GM19351 (cell line): ENCODE measurements at regions not wholly inside any gene's neighbourhood (a gene's known extent, or its start where the extent isn't known, plus 50 kb on each side); places are given as distances from the start of the nearest gene placed in this dataset.

Experiments
- ATAC-seq: cut with Tn5 transposase; IDR thresholded peaks from one replicate; pipeline ENCODE4 v1.9.1; 2021; ENCODE audit warnings: mild to moderate bottlenecking, moderate library complexity; ENCODE audit not compliant: unreplicated experiment

DNA sequence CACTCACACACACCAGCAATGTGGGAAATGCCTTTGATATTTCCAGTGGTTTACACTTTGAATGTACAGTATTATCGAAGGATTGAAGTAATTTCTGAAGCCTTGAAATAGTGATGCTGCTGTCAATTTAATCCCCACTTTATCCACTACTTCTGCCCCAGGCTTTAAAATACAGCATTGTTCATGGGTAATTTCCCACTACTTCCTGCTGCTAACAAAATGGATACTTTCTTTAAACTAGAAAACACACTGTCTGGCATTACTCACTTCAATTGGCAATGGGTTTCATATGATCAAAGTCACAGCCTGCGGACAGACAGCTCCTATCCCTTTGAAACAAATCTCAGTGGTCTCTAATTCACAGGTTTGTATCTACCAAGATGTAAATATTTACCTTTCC lies 292.2 kb downstream of the CDH11 start:
- no peak for ATAC-seq

- no peak for ATAC-seq
Measured at GRCh38 chr16:64826374-64826773, 295.5 kb downstream of the CDH11 start.

- no peak for ATAC-seq
Measured at GRCh38 chr16:64823481-64824075, 298.3 kb downstream of the CDH11 start.

DNA sequence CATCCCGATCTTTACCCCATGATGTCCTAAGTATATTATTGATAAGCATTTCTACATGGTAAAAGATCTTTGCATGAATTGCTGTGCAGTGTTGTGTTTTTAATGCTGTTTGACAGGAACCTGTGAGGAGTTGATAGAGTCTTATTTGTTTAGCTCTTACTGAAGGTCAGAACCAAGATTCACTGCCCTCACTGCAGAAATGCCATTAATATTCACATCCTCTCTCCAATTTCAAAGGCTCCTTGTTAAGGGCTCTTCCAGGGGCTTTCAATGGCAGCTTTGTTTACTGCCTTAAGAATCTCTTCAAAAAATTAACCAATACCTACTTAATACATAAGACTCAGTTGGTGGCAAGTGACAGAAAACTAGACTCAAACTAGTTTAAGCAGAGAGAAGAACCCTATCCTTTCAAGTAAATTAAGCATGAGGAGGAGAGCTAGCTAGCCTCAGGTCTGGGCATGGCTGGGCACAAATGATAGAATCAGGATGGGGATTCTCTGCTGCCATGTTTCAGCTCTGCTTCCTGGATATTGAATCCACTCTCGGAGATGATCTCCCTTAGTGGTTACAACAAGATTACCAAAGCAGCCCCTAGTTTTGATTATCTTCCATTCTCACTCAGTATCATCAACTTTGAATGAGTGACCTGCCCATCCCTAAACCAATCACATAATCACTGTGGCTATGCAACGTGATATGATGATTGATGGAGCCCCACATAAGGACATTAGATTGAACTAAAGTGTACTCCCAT lies 311.8 kb downstream of the CDH11 start:
- ATAC-seq: no peak

DNA sequence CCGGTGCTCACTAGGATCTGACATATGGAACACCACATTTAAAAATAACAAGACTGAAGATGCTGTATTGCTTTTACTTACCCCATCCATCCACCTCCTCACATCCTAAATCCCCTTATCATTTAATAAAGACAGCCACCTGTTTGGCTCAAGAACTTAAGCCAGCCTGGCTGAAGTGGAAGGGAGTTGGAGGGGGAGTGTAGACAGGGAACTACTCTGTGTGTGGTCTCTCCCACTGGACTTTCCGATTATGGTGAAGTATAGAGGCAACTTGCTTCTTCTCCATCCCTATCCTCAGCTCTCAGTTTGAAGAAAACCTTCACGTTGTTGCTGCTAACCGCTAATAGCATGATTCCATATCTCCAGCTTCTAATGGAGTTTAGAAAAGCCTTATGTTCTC lies 313.4 kb downstream of the CDH11 start:
- no peak for ATAC-seq

DNA sequence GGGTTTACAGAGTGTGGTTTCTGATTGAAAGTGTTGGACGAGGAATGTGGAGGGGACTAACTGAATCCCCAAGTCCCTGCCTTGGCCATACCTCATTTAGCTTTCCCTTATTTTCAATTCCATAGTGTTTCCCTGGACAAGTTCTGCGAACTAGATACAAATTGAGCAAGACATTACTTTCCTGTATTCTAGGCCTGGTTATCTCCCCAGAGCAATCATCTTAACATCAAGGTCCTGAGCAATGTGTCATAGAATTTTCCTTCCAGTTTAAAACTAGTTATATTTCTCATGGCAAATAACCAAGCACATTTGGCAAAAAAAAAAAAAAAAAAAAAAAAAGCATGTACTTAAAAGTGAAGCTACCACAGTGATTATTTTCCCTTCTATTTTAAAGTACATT lies 330.1 kb downstream of the CDH11 start:
- ATAC-seq: no peak

DNA sequence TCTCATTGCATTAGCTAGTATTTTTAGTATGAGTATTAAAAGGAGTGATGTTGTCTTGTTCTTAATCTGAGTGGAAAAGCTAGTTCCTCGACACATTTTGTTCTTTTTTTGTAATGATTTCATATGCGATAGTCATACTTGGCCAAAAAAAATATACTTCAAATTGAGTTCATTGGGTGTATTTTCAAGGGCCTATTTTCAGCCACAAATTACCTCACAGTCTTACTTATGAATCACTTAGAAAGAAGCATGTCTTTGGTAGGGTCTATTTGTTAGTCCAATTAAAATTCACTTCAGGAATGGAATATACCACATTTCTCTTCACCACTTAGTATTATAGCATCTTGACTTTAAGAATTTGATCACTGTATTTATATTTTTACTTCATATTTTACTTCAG lies 337.2 kb downstream of the CDH11 start:
- no peak for ATAC-seq

- no peak for ATAC-seq
Measured at GRCh38 chr16:64782484-64782883, 339.4 kb downstream of the CDH11 start.

- ATAC-seq: no peak
Measured at GRCh38 chr16:64780445-64780844, 341.4 kb downstream of the CDH11 start.

DNA sequence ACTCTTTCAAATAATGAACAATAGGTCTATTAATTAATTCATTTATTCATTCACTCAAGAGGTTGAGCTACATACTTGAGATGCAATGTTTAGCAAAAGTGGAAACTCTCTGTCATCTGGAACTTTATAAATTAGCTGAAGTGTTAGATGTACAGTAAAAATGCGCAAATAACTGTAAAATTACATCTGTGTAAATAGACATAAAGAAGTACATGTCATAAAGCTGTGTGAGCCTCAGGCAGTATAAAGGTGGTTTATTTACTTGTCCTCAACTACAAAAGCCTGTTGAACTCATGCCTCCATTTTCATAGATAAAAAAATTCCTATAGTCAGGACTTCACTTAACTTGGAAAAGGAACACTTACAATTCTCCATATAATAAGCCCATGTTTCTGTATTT lies 343.1 kb downstream of the CDH11 start:
- ATAC-seq: no peak

DNA sequence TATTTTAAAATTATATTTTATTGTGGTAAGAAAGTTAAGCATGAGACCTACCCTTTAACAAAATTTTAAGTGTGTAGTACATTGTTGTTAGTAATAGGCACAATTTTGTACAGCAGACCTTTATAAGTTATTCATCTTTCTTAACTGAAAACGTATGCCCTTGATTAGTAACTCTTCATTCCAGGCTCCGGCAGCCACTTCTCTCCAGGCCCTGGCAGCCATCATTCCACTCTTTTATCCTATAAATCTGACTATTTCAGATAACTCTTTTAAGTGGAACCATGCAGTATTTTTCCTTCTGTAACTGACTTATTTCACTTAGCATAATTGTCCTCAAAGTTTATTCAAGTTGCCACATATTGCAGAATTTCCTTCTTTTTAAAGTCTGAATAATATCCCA lies 348.2 kb downstream of the CDH11 start:
- no peak for ATAC-seq

DNA sequence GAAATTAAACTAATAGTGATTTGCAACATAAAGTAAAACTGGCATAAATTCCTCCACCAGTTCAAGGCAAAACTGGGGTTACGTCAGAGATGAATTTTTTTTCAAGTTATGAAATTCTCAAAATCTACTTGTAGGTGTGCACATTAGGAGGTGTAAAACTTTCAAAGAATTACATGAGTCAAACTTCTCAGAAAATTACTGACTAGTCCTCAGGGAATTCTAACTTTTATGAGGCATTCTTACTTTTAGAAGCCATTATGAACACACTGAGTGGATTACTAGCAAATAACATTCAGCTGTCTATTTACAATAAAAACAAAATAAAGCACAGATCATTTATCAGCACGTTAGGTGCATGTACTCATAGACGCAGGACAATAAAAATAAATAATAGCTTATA lies 348.7 kb downstream of the CDH11 start:
- no peak for ATAC-seq

DNA sequence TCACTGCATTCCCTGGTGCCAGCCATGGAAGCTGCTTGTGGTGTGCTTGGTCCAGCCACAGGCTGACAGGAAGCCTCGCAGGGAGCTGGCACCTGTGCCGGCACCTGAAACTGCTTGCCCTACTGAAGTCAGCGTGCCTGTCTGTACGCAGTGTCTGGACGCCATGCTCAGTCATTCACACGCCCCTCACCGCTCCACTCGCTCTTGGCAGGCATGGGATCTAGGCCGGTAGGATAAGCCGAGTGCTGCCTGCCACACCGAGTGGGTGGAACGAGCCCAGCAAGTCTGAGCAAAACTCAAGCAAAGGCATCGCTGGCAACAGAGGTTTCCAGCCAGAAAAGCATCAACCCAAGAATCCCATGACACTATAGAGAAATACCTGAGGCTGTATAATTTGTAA lies 350.6 kb downstream of the CDH11 start:
- ATAC-seq: no peak

DNA sequence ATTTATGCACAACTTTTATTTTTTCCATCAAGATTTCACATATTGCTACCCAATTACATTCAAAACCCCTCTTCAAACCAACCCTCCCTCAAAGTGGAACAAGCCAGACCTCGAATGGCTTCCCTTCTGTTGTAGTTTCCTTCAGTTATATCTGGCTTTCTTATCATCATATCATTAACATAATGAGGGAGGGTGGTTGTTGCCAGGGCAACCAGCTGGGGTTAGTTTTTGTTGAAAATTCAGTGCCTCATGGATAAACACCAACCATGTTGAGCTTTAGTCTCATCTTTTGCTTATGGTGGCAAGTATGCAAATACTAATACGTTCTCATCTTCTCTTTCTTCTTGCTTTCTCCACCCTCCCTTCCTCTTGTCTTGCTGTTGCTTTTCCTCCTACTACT lies 359.7 kb downstream of the CDH11 start:
- no peak for ATAC-seq

GRCh38 chr16:64754279-64754678 lies 367.6 kb downstream of the CDH11 start:
- no peak for ATAC-seq

DNA sequence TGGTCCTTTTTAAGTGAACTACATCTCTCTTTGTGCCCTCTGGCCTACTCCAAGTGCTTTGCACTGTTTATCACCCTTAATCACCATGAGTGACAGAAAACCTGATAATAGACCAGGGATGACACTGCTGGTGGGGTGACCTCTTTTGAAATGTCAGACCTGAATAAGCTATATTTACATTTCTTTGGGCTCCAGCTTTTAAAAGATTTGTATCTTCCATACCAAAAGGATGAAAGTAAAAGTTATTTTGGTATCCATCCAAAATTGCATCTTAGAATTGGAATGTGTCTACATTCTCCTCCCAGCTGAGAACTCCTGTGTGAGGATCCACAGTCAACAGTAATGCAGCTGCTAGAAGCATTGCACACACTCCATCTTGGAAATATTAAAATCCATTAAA lies 370.0 kb downstream of the CDH11 start:
- no peak for ATAC-seq

GRCh38 chr16:64749346-64749745 lies 372.5 kb downstream of the CDH11 start:
- no peak for ATAC-seq

GRCh38 chr16:64745258-64745930 lies 376.5 kb downstream of the CDH11 start:
- ATAC-seq: no peak

- no peak for ATAC-seq
Measured at GRCh38 chr16:64742455-64743223, 379.2 kb downstream of the CDH11 start.

DNA sequence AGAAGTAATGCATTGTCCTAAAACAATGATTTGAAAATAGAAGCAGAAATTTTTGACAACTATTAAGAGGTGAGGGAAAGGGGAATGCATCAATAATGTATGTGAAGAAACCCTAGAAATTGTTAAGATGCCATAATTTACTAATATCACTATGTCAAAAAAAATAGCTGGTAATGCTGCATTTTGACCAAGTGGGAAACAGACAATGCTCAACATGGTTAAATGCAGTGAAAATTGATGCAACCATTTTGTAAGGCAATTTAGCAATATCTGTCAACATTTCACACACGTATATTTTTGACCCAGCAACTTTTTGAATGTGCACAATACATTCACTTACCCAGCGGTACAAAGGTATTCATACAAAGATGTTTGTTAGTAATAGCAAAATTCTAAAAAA lies 381.6 kb downstream of the CDH11 start:
- ATAC-seq: no peak

- no peak for ATAC-seq
Measured at GRCh38 chr16:64738321-64738960, 383.4 kb downstream of the CDH11 start.
